HG02623 (cell line): ENCODE measurements at regions not wholly inside any gene's neighbourhood (a gene's known extent, or its start where the extent isn't known, plus 50 kb on each side); places are given as distances from the start of the nearest gene placed in this dataset.
"Not testable (repeated sequence)": the region's sequence is repeated elsewhere in the genome, so short reads cannot be mapped to it uniquely, and the experiment has no call there.

Experiments
- ATAC-seq: cut with Tn5 transposase; IDR thresholded peaks from one replicate; pipeline ENCODE4 v1.9.1; 2021; ENCODE audit warnings: moderate library complexity; ENCODE audit not compliant: unreplicated experiment

- ATAC-seq: no peak
Measured at GRCh38 chr2:16066261-16067036, 126.1 kb downstream of the MYCN start.

GRCh38 chr2:16065272-16066069 lies 125.1 kb downstream of the MYCN start:
- ATAC-seq: not testable (repeated sequence)

- ATAC-seq: no peak
Measured at GRCh38 chr2:16064745-16065144, 124.4 kb downstream of the MYCN start.

GRCh38 chr2:16063955-16064633 lies 123.7 kb downstream of the MYCN start:
- no peak for ATAC-seq

- no peak for ATAC-seq
Measured at GRCh38 chr2:16063251-16063850, 123.0 kb downstream of the MYCN start.

DNA sequence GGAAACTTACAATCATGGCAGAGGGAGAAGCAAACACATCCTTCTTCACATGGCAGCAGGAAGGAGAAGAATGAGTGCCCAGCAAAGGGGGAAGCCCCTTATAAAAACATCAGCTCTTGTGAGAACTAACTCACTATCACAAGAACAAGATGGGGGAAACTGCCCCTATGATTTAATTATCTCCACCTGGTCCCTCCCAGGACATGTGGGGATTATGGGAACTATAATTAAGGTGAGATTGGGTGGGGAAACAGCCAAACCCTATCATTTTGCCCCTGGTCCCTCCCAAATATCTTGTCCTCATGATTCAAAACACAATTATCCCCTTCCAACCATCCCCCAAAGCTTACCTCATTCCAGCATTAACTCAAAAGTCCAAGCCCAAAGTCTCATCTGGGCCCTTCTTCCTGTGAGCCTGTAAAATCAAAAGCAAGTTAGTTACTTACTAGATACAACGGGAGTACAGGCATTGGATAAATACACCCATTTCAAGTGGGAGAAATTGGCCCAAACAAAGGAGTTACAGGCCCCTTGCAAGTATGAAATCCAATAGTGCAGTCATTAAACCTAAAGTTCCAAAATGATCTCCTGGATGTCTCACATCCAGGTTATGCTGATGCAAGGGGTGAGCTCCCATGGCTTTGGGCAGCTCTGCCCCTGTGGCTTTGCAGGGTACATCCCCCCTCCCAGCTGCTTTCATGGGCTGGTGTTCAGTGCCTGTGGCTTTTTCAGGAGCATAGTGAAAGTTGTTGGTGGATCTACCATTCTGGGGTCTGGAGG lies 122.3 kb downstream of the MYCN start:
- ATAC-seq: no peak

- ATAC-seq: no peak
Measured at GRCh38 chr2:16061441-16062217, 121.3 kb downstream of the MYCN start.

GRCh38 chr2:16060936-16061338 lies 120.6 kb downstream of the MYCN start:
- no peak for ATAC-seq

DNA sequence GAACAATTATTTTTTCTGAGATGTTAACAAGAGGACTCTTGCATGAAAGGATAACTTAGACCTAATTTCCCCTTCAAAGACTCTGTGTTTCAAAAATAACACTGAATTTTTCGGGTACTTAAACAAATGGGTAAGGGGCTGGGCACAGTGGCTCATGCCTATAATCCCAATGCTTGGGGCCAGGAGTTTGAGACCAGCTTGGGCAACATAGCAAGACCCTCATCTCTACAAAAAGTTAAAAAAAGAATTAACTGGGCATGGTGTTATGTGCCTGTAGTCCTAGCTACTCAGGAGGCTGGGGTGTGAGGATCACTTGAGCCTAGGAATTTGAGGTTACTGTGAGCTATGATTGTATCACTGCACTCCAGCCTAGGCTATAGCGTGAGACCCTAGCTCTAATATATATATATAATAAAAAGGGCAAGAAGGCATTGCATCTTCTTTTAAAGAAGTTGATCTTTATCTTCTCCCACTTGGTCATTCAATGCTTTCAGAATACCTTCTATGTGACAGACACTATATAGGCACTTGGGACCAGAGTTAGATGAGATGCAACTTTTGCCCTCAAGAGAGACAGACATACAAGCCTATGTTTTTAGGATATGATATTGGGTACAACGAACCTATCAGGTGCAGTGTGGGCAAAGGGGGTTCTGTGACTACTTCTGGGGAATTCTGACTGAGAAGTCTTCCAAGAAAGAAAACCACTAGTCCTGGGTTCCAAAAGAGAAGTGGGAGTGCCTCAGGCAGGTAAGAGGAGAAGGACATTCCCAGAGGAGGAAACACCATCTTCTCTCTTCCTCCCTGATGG lies 120.0 kb downstream of the MYCN start:
- no peak for ATAC-seq

- no peak for ATAC-seq
Measured at GRCh38 chr2:16059393-16060016, 119.2 kb downstream of the MYCN start.

- ATAC-seq: no peak
Measured at GRCh38 chr2:16058747-16059358, 118.5 kb downstream of the MYCN start.

DNA sequence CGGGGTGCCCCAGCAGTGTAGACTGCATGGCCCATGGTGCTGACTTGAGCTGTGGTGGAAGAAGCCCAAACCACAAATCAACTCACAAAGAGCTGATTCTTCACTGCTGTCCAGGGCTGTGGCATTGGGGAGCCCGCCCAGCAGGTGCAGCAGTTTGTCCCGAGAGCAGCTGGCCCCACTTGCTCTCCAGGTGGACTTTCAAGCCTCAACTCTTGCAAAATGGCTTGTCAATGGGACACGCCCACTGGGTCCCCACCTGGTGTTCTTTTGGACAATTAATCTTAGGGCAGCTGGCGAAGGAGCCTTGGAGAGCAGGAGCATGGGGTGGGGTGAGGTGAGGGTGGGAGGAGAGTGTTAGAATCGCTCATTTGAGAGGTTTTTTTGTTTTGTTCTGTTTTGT lies 117.9 kb downstream of the MYCN start:
- ATAC-seq: no peak

DNA sequence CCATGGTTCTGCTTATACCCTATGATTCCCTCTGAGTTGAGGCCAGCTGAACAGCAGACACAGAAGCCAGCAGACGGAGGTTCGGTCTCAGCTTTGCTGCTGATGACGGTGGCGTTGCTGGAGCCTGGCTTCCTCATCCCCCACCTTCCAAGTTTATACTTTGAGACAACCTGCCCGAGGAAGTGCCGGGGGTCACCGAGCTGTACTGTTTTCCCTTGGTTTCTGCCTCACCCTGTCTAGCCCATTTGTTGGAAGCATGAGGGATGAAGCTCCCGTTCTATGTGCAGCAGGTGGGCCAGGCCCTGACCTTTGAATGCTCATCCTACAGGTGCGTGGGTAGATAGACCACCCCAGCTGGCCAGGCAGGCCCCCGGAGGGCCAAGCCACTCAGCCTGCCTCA lies 117.3 kb downstream of the MYCN start:
- ATAC-seq: no peak

GRCh38 chr2:16055848-16056580 lies 115.7 kb downstream of the MYCN start:
- ATAC-seq: peak; percentile 85

DNA sequence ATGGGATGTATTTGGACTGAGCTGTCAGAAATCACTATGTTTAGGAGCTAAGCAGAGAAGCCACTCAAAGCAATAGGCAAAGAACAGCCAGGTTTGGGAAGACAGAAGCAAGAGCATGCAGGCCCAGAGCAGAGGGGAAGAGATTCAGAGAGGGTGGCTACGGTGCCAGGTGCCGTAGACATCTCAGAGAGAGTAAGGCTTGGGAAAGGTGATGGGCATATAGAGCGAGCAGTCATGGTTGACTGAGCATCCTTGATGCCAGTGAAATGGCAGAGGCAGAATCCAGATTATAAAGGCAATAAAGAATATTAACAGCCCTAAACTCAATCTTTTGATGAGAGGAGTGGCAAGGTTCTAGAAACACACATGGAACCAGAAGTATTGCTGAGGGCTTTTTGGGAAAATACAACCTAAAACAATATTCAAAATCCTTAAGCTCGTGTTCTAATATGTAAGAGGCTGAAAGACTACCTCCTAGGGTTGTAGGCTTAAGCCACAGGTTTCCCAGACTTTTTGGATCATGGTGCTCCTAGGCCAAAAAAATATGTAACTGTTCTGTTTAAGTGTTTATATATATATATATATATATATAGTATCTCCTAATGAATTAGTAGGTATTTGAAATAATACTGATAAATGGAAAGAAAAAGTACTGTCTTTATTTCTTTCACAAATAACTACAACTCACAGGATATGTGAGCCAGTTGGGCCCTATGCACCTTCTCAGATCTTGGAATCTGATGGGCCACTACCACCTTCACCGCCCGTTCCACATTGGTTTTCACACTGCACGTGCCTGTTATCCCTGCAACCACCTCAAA lies 113.3 kb downstream of the MYCN start:
- no peak for ATAC-seq

- not testable (repeated sequence) for ATAC-seq
Measured at GRCh38 chr2:16052571-16053052, 112.3 kb downstream of the MYCN start.
